WTC11 (cell line): ENCODE measurements at regions not wholly inside any gene's neighbourhood (a gene's known extent, or its start where the extent isn't known, plus 50 kb on each side); places are given as distances from the start of the nearest gene placed in this dataset.

ENCODE experiments used
- ATF6 ChIP-seq: sonication (generic); formaldehyde crosslinking; IDR thresholded peaks from 2 replicates; pipeline ENCODE4 v1.8.1; 2023; ENCODE audit warnings: mild to moderate bottlenecking, missing genetic modification reagents
- CTCF ChIP-seq: fragments of 200-600 bp; IDR thresholded peaks from 2 replicates; pipeline ENCODE4 v1.8.0; 2022; ENCODE audit warnings: antibody characterized with exemption
- FOXK1 ChIP-seq: sonication (generic); formaldehyde crosslinking; IDR thresholded peaks from 2 replicates; pipeline ENCODE4 v1.8.0; 2022; ENCODE audit warnings: mild to moderate bottlenecking, moderate library complexity, missing genetic modification reagents
- MAX ChIP-seq: sonication (generic); formaldehyde crosslinking; IDR thresholded peaks from 2 replicates; pipeline ENCODE4 v1.8.0; 2022; ENCODE audit warnings: mild to moderate bottlenecking, missing genetic modification reagents
- MYBL2 ChIP-seq: sonication (generic); formaldehyde crosslinking; IDR thresholded peaks from 2 replicates; pipeline ENCODE4 v1.8.1; 2023; ENCODE audit warnings: mild to moderate bottlenecking, moderate library complexity, missing genetic modification reagents
- RELA ChIP-seq: sonication (generic); formaldehyde crosslinking; IDR thresholded peaks from 2 replicates; pipeline ENCODE4 v1.8.1; 2022; ENCODE audit warnings: missing genetic modification reagents, mild to moderate bottlenecking, borderline replicate concordance
- ZBTB21 ChIP-seq: sonication (generic); formaldehyde crosslinking; IDR thresholded peaks from 2 replicates; pipeline ENCODE4 v1.8.1; 2023; ENCODE audit warnings: mild to moderate bottlenecking, missing genetic modification reagents, borderline replicate concordance
- ZNF425 ChIP-seq: fragments of 250-450 bp; sonication (Bioruptor Pico); conservative IDR thresholded peaks from 2 replicates; pipeline ENCODE4 v1.9.0; 2021; ENCODE audit warnings: mild to moderate bottlenecking

GRCh38 chr1:10862743-10863335, 66.4 kb upstream of the CASZ1 start:
- TF ChIP-seq CTCF = no peak
- TF ChIP-seq MAX (CRISPR knock-in tag) = no peak
- TF ChIP-seq MYBL2 (CRISPR knock-in tag) = no peak
- TF ChIP-seq ZNF425 (CRISPR knock-in tag) = no peak
- no peak for TF ChIP-seq FOXK1
- no peak for TF ChIP-seq ZBTB21
- TF ChIP-seq RELA (CRISPR knock-in tag) = no peak
- no peak for TF ChIP-seq ATF6 (CRISPR knock-in tag)
